OCI-LY7 (cell line): ENCODE measurements at regions not wholly inside any gene's neighbourhood (a gene's known extent, or its start where the extent isn't known, plus 50 kb on each side); places are given as distances from the start of the nearest gene placed in this dataset.

ENCODE experiments used
- BruUV-seq: library from RNA; stranded (reverse); fragments of 400-500 nt; replicated peaks from 2 replicates; lab custom pipeline; 2021; lab: Mats Ljungman, UMichigan
- CTCF ChIA-PET: fragments of 300-600 bp; sonication (Branson Sonifier 250); formaldehyde crosslinking; loops from one replicate; lab custom pipeline; 2022; ENCODE audit warnings: antibody characterized with exemption; ENCODE audit not compliant: unreplicated experiment; lab: Charles Lee
- POLR2A ChIA-PET: fragments of 300-600 bp; sonication (Branson Sonifier 250); formaldehyde crosslinking; loops from one replicate; lab custom pipeline; 2022; ENCODE audit warnings: antibody characterized with exemption; lab: Charles Lee
- DNase-seq: peaks from one replicate; pipeline ENCODE4 v3.0.0-alpha.2; 2015; ENCODE audit warnings: low spot score
- H2AFZ ChIP-seq: fragments of 200-600 bp; sonication (generic), shearing (Covaris generic); 2 replicates; pipeline ENCODE4 v1.6.1; 2014; ENCODE audit warnings: mild to moderate bottlenecking, antibody characterized with exemption, low read length, moderate library complexity
- H3K27ac ChIP-seq: fragments of 200-600 bp; sonication (generic); 2 replicates; pipeline ENCODE4 v1.5.1; 2014; ENCODE audit warnings: mixed run types, low read depth, mild to moderate bottlenecking, moderate library complexity, low read length, inconsistent platforms; ENCODE audit not compliant: poor library complexity, severe bottlenecking
- H3K36me3 ChIP-seq: fragments of 200-600 bp; sonication (generic); 2 replicates; pipeline ENCODE4 v1.6.1; 2014; ENCODE audit warnings: mild to moderate bottlenecking, antibody characterized with exemption, low read length, moderate library complexity, mixed read lengths; ENCODE audit not compliant: insufficient read depth
- H3K4me1 ChIP-seq: fragments of 200-600 bp; sonication (generic); 2 replicates; pipeline ENCODE4 v1.5.1; 2014; ENCODE audit warnings: mild to moderate bottlenecking, low read length; ENCODE audit not compliant: insufficient read depth, poor library complexity, severe bottlenecking
- H3K4me2 ChIP-seq: fragments of 200-600 bp; sonication (generic); 2 replicates; pipeline ENCODE4 v1.6.1; 2014; ENCODE audit warnings: mild to moderate bottlenecking, low read length
- H3K4me3 ChIP-seq: fragments of 200-600 bp; sonication (generic); 2 replicates; pipeline ENCODE4 v1.5.1; 2014; ENCODE audit warnings: mild to moderate bottlenecking, low read depth, low read length; ENCODE audit not compliant: poor library complexity, severe bottlenecking
- H3K79me2 ChIP-seq: fragments of 200-600 bp; sonication (generic); 2 replicates; pipeline ENCODE4 v1.6.1; 2016; ENCODE audit warnings: low read depth, mild to moderate bottlenecking, low read length, moderate library complexity, mixed read lengths; ENCODE audit not compliant: insufficient read depth
- H3K9me2 ChIP-seq: fragments of 200-600 bp; sonication (generic); 2 replicates; pipeline ENCODE4 v1.6.1; 2016; ENCODE audit warnings: mild to moderate bottlenecking, low read length, mixed read lengths; ENCODE audit not compliant: insufficient read depth
- H3K9me3 ChIP-seq: fragments of 200-600 bp; sonication (generic); 2 replicates; pipeline ENCODE4 v1.6.1; 2014; ENCODE audit warnings: mild to moderate bottlenecking, mixed run types, low read length, mixed read lengths
- H4K20me1 ChIP-seq: fragments of 200-600 bp; sonication (generic); 2 replicates; pipeline ENCODE4 v1.6.1; 2014; ENCODE audit warnings: mild to moderate bottlenecking, antibody characterized with exemption, low read length, moderate library complexity, mixed read lengths; ENCODE audit not compliant: insufficient read depth
- EZH2phosphoT487 ChIP-seq: fragments of 200-600 bp; sonication (generic); IDR thresholded peaks from 2 replicates; pipeline ENCODE4 v1.6.1; 2018; ENCODE audit warnings: low read depth, borderline replicate concordance, mild to moderate bottlenecking, mixed run types, antibody characterized with exemption, low read length, moderate library complexity, mixed read lengths
- intact Hi-C: fragments of 100-400 bp; cut with micrococcal nuclease; formaldehyde crosslinking; loops from one replicate; pipeline ENCODE4 v1.10.0; 2022; ENCODE audit not compliant: unreplicated experiment
- TF ChIP-seq, protein P1 (sequence below): fragments of 200-600 bp; sonication (generic); conservative IDR thresholded peaks from 2 replicates; pipeline ENCODE4 v1.5.1; 2014; ENCODE audit warnings: mild to moderate bottlenecking, antibody characterized with exemption, low read length, moderate library complexity, mixed read lengths

GRCh38 chr4:14359991-14360390 lies 642.3 kb upstream of the CPEB2 start:
- Histone ChIP-seq H3K4me2 (no peak overlapping the region), H3K79me2 (no peaks in the 10 kb centered on the region), H2AFZ (no peak overlapping the region), H3K9me2 (no peaks in the 10 kb centered on the region), H3K4me1 (no peaks in the 10 kb centered on the region), H3K27ac (no peak overlapping the region), H3K36me3 (no peaks in the 10 kb centered on the region), H3K9me3 (no peaks in the 10 kb centered on the region), H4K20me1 (no peaks in the 10 kb centered on the region), H3K4me3 (no peak overlapping the region)
- POLR2A ChIA-PET: no interaction called here
- no peak for DNase-seq
- CTCF ChIA-PET: no interaction called here
- intact Hi-C loops: no loop called here
- no peak for TF ChIP-seq EZH2phosphoT487
- TF ChIP-seq, protein P1, sequence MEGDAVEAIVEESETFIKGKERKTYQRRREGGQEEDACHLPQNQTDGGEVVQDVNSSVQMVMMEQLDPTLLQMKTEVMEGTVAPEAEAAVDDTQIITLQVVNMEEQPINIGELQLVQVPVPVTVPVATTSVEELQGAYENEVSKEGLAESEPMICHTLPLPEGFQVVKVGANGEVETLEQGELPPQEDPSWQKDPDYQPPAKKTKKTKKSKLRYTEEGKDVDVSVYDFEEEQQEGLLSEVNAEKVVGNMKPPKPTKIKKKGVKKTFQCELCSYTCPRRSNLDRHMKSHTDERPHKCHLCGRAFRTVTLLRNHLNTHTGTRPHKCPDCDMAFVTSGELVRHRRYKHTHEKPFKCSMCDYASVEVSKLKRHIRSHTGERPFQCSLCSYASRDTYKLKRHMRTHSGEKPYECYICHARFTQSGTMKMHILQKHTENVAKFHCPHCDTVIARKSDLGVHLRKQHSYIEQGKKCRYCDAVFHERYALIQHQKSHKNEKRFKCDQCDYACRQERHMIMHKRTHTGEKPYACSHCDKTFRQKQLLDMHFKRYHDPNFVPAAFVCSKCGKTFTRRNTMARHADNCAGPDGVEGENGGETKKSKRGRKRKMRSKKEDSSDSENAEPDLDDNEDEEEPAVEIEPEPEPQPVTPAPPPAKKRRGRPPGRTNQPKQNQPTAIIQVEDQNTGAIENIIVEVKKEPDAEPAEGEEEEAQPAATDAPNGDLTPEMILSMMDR: no peak
- BruUV-seq: no TSS peak

GRCh38 chr4:14361084-14361483 lies 641.2 kb upstream of the CPEB2 start:
- BruUV-seq: no TSS peak
- Histone ChIP-seq H3K9me2 (no peaks in the 10 kb centered on the region), H3K4me2 (no peak overlapping the region), H3K9me3 (no peaks in the 10 kb centered on the region), H3K36me3 (no peaks in the 10 kb centered on the region), H3K27ac (no peak overlapping the region), H3K4me1 (no peaks in the 10 kb centered on the region), H3K4me3 (no peak overlapping the region), H3K79me2 (no peaks in the 10 kb centered on the region), H2AFZ (no peak overlapping the region), H4K20me1 (no peaks in the 10 kb centered on the region)
- intact Hi-C loops: no loop called here
- POLR2A ChIA-PET: interaction anchor here (0.9 kb wide), 1 partner anchor 13 kb away, joined by 3 read pairs; no protein-coding TSS in a partner anchor
- TF ChIP-seq, protein P1: no peak
- no peak for TF ChIP-seq EZH2phosphoT487
- no peak for DNase-seq
- CTCF ChIA-PET: no interaction called here

DNA sequence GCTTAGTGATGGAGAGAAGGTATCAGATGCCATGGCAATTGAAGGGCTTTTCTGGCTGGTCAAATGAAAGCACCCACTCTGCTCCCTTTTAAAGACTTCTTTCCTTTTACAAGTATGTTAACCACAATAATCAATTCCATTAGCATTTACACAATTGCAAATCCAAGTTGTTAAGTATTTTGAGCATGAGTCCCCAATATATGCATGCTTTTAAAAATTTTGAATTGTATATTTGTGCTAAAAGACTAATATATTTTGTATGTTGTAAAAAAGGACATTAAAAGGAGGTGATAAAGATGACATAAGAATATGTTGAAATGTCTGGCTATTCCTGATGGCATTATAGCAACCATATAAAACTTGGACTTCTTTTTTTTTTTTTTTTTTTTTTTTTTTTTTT lies 639.9 kb upstream of the CPEB2 start:
- Histone ChIP-seq H3K4me2 (no peak overlapping the region), H3K9me3 (no peaks in the 10 kb centered on the region), H3K4me3 (no peak overlapping the region), H3K36me3 (no peaks in the 10 kb centered on the region), H4K20me1 (no peaks in the 10 kb centered on the region), H3K79me2 (no peaks in the 10 kb centered on the region), H3K9me2 (no peaks in the 10 kb centered on the region), H3K4me1 (no peaks in the 10 kb centered on the region), H3K27ac (no peak overlapping the region), H2AFZ (no peak overlapping the region)
- DNase-seq: no peak
- BruUV-seq: no TSS peak
- ChIA-PET CTCF (no interaction called here), POLR2A (interaction anchor here (0.6 kb wide), 1 partner anchor 478 kb away, joined by 3 read pairs; no protein-coding TSS in a partner anchor)
- intact Hi-C loops: no loop called here
- TF ChIP-seq, protein P1: no peak
- TF ChIP-seq EZH2phosphoT487: no peak
